GM23338 (cell line): ENCODE measurements at regions not wholly inside any gene's neighbourhood (a gene's known extent, or its start where the extent isn't known, plus 50 kb on each side); places are given as distances from the start of the nearest gene placed in this dataset.

ENCODE experiments used
- ATAC-seq: fragments of 200-7000 bp; cut with Tn5 transposase; 3 replicates; pipeline ENCODE4 v1.9.1; 2020
- DNase-seq: peaks from one replicate; pipeline ENCODE4 v3.0.0-alpha.2; 2015; ENCODE audit warnings: low spot score
- H2AFZ ChIP-seq: fragments of 200-600 bp; sonication (generic); 2 replicates; pipeline ENCODE4 v1.8.0; 2016; ENCODE audit warnings: antibody characterized with exemption, mild to moderate bottlenecking, moderate library complexity
- H3F3A ChIP-seq: fragments of 200-600 bp; sonication (generic); replicated peaks from 2 replicates; pipeline ENCODE4 v1.8.0; 2017; ENCODE audit warnings: antibody characterized with exemption, mixed run types, low read depth
- H3K27ac ChIP-seq: fragments of 200-600 bp; sonication (generic); 2 replicates; pipeline ENCODE4 v1.6.1; 2016; ENCODE audit warnings: low read depth
- H3K27me3 ChIP-seq: fragments of 200-600 bp; sonication (generic); 2 replicates; pipeline ENCODE4 v1.8.0; 2016; ENCODE audit warnings: mild to moderate bottlenecking, mixed run types, moderate library complexity; ENCODE audit not compliant: insufficient read depth
- H3K36me3 ChIP-seq: fragments of 200-600 bp; sonication (generic); 2 replicates; pipeline ENCODE4 v1.8.0; 2016; ENCODE audit warnings: mild to moderate bottlenecking; ENCODE audit not compliant: insufficient read depth
- H3K4me1 ChIP-seq: fragments of 200-600 bp; sonication (generic); 2 replicates; pipeline ENCODE4 v1.8.0; 2016; ENCODE audit warnings: mild to moderate bottlenecking, moderate library complexity; ENCODE audit not compliant: insufficient read depth
- H3K4me2 ChIP-seq: fragments of 200-600 bp; sonication (generic); 2 replicates; pipeline ENCODE4 v1.7.1; 2017; ENCODE audit warnings: mixed run types
- H3K4me3 ChIP-seq: fragments of 200-600 bp; sonication (generic); 2 replicates; pipeline ENCODE4 v1.6.1; 2016; ENCODE audit warnings: mixed run types
- H3K79me2 ChIP-seq: fragments of 200-600 bp; sonication (generic); replicated peaks from 2 replicates; pipeline ENCODE4 v1.8.0; 2017; ENCODE audit warnings: mild to moderate bottlenecking; ENCODE audit not compliant: insufficient read depth
- H3K9me2 ChIP-seq: fragments of 200-600 bp; sonication (generic); 2 replicates; pipeline ENCODE4 v1.8.0; 2017; ENCODE audit not compliant: insufficient read depth
- H4K20me1 ChIP-seq: fragments of 200-600 bp; sonication (generic); replicated peaks from 2 replicates; pipeline ENCODE4 v1.8.0; 2017; ENCODE audit warnings: mild to moderate bottlenecking; ENCODE audit not compliant: insufficient read depth
- H3K27ac Mint-ChIP-seq: 2 replicates; pipeline ENCODE4 v1.8.0; 2020; ENCODE audit warnings: inconsistent platforms, mild to moderate bottlenecking, moderate library complexity, mixed read lengths
- H3K27me3 Mint-ChIP-seq: 3 replicates; pipeline ENCODE4 v1.8.0; 2022; ENCODE audit warnings: low read depth, mild to moderate bottlenecking, moderate library complexity, mixed read lengths, inconsistent platforms; ENCODE audit not compliant: insufficient read depth, poor library complexity
- H3K36me3 Mint-ChIP-seq: 3 replicates; pipeline ENCODE4 v1.8.0; 2021; ENCODE audit warnings: low read depth, mild to moderate bottlenecking, inconsistent platforms, moderate library complexity, mixed read lengths
- H3K4me1 Mint-ChIP-seq: 3 replicates; pipeline ENCODE4 v1.8.0; 2020; ENCODE audit warnings: mild to moderate bottlenecking, inconsistent platforms, mixed read lengths
- H3K4me3 Mint-ChIP-seq: 3 replicates; pipeline ENCODE4 v1.8.0; 2021; ENCODE audit warnings: moderate library complexity, mild to moderate bottlenecking, inconsistent platforms, mixed read lengths
- H3K9me3 Mint-ChIP-seq: 3 replicates; pipeline ENCODE4 v1.8.0; 2020; ENCODE audit warnings: moderate library complexity, mild to moderate bottlenecking, inconsistent platforms, mixed read lengths
- CTCF ChIP-seq, 2 experiments: fragments of 200-600 bp in 1 of 2; sonication (generic) in 1 of 2; conservative IDR thresholded peaks; 2 replicates each; pipeline versions ENCODE4 v1.5.1 to v1.6.1; 2016 to 2017; ENCODE audit warnings: antibody characterized with exemption in 2 of 2, low read depth in 2 of 2, mild to moderate bottlenecking in 2 of 2, moderate library complexity in 1 of 2
- NANOG ChIP-seq: IDR thresholded peaks from 2 replicates; pipeline ENCODE4 v1.6.1; 2016; ENCODE audit warnings: antibody characterized with exemption, borderline replicate concordance
- ZNF114 ChIP-seq: fragments of 250-450 bp; sonication (Bioruptor Pico); IDR thresholded peaks from 2 replicates; pipeline ENCODE4 v1.5.0; 2020; ENCODE audit warnings: mild to moderate bottlenecking, moderate library complexity
- ZNF462 ChIP-seq: fragments of 250-450 bp; sonication (Bioruptor Pico); IDR thresholded peaks from 2 replicates; pipeline ENCODE4 v1.5.0; 2020; ENCODE audit warnings: mild to moderate bottlenecking, moderate library complexity

GRCh38 chr17:15123593-15124263 lies 141.4 kb downstream of the PMP22 start:
- peaks cover 11% of the 10 kb centered on the region; the same call in 1 of the 2 replicates for H3K9me2 ChIP-seq
- H3F3A ChIP-seq = no peaks in the 10 kb centered on the region
- no peaks in the 10 kb centered on the region for H4K20me1 ChIP-seq
- H3K27ac ChIP-seq = no peak overlapping the region
- no peaks in the 10 kb centered on the region for H3K27me3 ChIP-seq
- DNase-seq (no peak), ATAC-seq (no peak)
- no peaks in the 10 kb centered on the region for H3K79me2 ChIP-seq
- H3K36me3 ChIP-seq = no peaks in the 10 kb centered on the region
- no peak overlapping the region for H3K4me3 ChIP-seq
- 0 out of 2 replicates have a peak, but pooled peaks cover 4% of the 10 kb centered on the region for H3K4me1 ChIP-seq
- H3K27ac Mint-ChIP-seq = no peak overlapping the region
- no peak for TF ChIP-seq ZNF462
- TF ChIP-seq CTCF (conservative IDR thresholded peaks at IDR 0.05; ENCODE audit: low read depth in 2 of 2) = no peak
- TF ChIP-seq ZNF114 (CRISPR knock-in tag) = no peak
- no peak for TF ChIP-seq NANOG
- H3K4me3 Mint-ChIP-seq = no peak overlapping the region
- no peak overlapping the region for H3K4me2 ChIP-seq
- no peaks in the 10 kb centered on the region; the same call in 2 of the 3 replicates for H3K9me3 Mint-ChIP-seq
- no peaks in the 10 kb centered on the region for H3K36me3 Mint-ChIP-seq
- peaks cover 3% of the 10 kb centered on the region; the same call in 2 of the 3 replicates for H3K4me1 Mint-ChIP-seq
- no peak overlapping the region for H2AFZ ChIP-seq
- peaks cover 4% of the 10 kb centered on the region for H3K27me3 Mint-ChIP-seq
